WI38 (cell line): ENCODE measurements at regions not wholly inside any gene's neighbourhood (a gene's known extent, or its start where the extent isn't known, plus 50 kb on each side); places are given as distances from the start of the nearest gene placed in this dataset.
"Not testable (repeated sequence)": the region's sequence is repeated elsewhere in the genome, so short reads cannot be mapped to it uniquely, and the experiment has no call there.

Experiments
- H3K4me3 ChIP-seq: 2 replicates; pipeline ENCODE4 v1.5.1; 2011; ENCODE audit warnings: low read depth, mild to moderate bottlenecking, control low read depth, low read length
- TF ChIP-seq, protein P1 (sequence below): IDR thresholded peaks from 2 replicates; pipeline ENCODE4 v1.5.1; 2012; ENCODE audit warnings: low read depth, mild to moderate bottlenecking, control low read depth, low read length

DNA sequence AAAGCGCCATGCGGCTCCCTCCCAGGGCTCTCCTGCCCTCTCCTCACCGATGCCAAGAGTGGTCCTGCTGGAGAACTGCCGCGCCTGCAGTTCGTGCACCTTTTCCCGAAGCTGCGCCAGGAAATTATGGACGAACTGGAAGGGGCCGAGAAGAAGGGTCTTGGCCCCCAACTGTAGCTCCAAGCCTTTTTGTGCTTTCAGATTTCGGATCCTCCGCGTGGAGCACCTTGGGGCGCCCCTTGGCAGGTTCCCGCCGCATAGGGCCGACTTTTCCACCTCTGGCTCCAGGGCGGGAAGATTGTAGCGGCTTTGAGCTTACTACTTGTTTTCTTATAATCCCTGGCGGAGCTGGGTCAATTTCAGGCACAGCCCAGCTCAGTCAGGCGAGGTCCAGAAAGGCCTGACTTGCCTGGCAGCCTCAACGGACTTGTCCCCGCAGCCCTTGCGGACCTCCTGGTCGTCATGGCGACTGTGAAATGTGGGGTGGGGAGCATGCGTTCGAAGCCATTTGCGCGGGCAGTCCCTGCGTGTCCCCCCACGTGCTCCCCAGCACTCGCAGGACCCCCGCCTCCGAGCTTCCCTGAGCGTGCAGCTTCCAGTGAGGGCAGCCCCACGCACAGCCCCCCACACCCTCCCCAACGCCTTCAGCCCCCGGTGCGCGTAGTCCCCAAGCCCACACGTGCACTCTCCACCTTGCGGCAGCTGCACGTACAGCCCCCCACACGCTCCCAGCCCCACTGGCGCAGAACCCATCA lies 129.9 kb downstream of the KBTBD2 start:
- no peak overlapping the region for H3K4me3 ChIP-seq
- TF ChIP-seq, protein P1, sequence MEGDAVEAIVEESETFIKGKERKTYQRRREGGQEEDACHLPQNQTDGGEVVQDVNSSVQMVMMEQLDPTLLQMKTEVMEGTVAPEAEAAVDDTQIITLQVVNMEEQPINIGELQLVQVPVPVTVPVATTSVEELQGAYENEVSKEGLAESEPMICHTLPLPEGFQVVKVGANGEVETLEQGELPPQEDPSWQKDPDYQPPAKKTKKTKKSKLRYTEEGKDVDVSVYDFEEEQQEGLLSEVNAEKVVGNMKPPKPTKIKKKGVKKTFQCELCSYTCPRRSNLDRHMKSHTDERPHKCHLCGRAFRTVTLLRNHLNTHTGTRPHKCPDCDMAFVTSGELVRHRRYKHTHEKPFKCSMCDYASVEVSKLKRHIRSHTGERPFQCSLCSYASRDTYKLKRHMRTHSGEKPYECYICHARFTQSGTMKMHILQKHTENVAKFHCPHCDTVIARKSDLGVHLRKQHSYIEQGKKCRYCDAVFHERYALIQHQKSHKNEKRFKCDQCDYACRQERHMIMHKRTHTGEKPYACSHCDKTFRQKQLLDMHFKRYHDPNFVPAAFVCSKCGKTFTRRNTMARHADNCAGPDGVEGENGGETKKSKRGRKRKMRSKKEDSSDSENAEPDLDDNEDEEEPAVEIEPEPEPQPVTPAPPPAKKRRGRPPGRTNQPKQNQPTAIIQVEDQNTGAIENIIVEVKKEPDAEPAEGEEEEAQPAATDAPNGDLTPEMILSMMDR = no peak

DNA sequence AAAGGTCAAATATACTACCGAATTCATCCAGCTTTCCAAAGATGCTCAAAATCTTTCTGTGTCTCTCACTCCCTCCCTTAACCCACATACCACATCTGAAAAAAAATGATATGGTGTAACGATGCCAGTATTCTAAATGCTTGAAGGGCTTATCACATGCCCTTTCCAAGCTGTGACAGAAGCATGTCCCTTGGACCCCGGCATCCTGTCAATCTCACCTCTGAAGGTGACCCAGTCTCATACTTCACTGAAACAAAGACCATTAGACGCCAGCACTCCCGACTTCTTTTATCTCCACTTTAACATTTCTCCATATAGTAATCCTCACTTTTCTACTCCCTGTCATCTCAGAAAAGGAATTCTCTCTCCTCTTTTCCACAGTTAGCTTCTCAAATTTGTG lies 130.8 kb downstream of the KBTBD2 start:
- not testable (repeated sequence) for H3K4me3 ChIP-seq

DNA sequence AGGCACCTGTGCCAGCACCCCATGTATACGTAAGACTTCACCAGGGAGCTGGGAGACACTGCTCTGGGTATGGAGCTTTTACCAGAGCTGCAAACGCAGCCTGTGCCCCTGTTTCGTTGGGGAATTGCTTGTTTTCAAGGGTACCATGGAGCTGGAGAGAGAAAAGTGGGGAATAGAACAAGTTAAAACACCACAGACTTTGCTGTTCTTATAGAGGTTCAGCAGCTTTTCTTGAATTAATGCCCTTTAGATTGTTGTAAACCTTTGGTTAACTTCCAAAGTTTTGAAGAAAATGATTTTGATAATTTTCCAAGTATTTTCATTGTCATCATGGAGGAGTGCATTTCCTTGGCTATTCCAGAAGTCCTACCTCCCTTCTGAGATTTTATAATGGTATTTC lies 131.7 kb downstream of the KBTBD2 start:
- H3K4me3 ChIP-seq = not testable (repeated sequence)

DNA sequence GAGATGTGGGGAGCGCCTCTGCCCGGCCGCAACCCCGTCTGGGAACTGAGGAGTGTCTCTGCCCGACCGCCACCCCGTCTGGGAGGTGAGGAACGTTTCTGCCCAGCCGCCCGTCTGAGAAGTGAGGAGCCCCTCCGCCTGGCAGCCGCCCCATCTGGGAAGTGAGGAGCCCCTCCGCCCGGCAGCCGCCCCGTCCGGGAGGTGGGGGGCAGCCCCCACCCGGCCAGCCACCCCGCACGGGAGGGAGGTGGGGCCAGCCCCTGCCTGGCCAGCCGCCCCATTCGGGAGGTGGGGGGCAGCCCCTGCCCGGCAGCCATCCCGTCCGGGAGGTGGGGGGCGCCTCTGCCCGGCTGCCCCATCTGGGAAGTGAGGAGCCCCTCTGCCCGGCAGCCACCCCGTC lies 137.7 kb downstream of the KBTBD2 start:
- not testable (repeated sequence) for H3K4me3 ChIP-seq

DNA sequence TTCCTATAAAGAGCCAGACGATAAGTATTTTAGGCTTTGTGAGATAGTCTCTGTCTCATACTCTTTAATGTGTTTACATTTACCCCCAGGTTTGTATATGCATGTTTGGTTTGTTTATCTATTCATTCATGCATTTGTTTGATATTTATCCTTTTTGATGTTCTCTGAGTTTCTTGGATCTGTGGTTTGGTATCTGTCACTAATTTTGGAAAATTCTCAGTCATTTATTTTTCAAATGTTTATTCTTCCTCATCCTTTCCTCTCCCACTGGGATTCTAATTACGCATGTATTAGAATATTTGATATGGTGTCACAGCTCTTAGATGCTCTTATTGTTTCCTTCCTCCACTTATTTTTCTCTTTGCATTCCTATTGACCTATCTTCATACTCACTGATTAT lies 143.2 kb downstream of the KBTBD2 start:
- H3K4me3 ChIP-seq = not testable (repeated sequence)

DNA sequence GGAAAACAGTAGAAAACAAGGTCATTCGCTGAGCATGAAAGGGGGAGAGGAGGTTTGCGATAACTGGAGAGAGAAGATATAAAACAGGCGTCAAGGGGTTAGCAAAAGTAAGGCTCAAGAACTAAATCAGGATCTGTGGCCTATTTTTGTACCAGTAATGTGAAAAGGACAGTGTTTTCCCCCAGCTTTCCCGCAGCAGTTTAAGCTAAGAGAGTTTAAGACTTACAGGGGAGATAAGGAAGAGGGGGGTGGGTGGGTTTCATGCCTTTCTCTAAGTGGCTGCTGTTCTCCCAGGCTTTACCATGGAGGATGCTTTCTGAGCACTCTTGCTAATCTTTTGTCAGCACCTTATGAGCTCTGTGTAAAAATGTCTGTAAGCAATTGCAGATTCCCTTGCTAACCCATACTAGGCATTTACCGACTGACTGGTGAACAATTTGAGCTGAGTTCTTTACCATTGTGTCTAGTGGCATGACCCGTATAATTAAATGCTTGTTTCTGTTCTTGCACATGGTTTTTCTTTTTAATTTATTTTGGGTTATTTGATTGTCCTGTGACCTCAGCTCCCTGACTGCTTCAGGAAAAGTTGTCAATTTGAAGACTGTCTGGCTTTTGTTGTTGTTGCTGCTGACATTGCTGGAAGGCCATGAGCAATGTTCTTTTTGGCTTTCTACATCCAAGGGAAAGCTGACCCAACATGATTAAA lies 144.0 kb downstream of the KBTBD2 start:
- not testable (repeated sequence) for H3K4me3 ChIP-seq

DNA sequence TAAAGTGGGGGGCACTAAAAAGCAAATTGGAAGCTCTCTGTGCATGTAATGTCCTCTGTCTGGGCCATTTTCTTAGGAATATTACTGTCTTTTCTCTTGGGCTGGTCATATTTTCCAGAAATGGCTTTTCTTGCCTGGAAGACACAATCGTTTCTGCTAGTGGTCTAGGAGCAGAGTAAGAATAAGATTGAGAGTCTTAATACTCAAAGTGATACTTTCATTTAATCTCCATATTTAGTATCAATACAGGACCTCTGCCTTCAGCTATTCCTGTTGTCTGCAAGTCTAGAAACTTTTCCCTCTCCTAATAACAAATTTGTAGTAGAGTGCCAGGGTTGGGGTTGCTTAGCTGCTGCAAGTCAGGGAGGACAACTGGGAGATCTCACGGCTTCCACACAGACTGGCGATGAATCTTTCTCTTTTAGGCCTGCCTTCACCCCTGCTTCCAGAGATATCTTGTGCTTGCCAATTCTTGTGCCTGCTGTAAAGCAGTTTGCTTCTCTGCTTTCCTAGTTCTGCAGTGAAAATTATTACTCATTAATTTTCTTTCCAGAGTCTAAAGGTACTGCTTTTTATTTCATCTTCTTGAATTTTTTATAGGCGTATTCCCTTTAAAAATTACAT lies 149.6 kb downstream of the KBTBD2 start:
- H3K4me3 ChIP-seq = not testable (repeated sequence)

DNA sequence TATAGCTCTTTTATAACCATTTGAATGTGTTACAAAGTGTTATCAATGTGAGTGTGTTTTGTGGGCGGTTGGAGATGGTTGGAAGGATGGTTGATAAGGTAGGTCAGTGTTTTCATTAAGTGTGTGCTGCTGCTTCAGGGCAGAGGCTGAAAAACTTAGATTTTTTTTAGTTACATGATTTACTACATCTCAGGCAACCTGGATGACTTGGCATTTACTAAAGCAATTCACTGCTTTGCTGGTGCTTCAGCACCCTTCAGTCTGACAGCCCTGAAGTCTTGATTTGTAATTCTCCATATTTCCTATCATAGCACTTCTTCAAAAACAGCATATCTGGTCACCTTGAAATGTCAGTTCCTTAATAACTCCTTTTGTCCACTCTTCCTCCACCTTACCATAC lies 151.8 kb downstream of the KBTBD2 start:
- not testable (repeated sequence) for H3K4me3 ChIP-seq

DNA sequence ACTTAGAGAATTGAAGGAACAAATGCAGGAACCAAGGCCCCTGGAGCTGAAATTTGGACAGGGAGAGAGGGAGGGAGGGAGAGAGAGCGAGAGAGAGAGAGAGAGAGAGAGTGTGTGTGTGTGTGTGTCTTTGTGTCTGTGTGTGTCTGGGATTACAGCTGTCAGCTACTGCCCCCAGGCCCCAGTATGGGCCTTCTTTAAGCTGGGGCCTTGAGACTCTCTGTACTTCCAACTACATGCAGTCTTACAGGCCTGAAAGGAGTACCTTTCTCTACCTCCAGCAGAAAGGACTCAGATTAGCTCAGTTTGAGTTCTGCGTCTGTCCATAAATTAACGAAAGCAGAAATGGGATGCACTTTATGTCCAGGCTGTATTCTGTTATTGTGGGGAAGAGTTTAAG lies 153.2 kb downstream of the KBTBD2 start:
- H3K4me3 ChIP-seq = not testable (repeated sequence)

DNA sequence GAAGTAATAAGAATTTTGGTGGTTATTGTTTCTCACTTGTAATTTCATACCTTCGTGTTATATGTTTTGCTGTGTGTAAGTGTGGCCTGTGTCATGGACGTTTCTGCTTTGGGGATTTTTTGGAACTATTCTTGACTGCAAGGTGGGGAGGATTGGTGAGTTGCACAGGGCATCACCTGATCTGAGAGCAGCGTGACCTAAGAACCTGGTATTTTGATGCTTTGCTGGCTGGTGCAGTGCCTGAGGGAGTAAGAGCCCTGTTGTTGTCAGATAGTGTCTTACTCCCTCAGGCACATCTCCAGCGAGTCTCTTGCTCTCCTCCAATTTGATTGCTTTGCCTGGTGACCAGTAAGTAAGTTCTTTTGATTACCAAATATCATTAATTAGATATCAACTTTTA lies 158.8 kb downstream of the KBTBD2 start:
- not testable (repeated sequence) for H3K4me3 ChIP-seq

DNA sequence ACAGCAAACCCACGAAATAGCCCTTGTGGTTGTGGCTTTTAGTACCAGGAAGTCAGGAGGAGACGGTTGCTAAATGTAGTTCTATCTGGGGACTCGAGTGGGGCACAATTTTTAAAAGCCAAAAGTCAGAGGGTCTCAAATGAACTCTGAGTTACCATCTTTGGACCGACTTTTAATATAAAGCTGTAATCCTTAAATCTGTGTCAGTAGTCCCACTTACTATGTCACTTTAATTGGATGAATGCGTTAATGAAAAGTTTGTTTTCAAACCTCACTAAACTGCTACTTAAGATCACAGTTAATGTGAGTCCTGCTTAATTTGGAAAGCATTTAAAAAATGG lies 162.3 kb downstream of the KBTBD2 start:
- peak overlapping the region; percentile 63 for H3K4me3 ChIP-seq

DNA sequence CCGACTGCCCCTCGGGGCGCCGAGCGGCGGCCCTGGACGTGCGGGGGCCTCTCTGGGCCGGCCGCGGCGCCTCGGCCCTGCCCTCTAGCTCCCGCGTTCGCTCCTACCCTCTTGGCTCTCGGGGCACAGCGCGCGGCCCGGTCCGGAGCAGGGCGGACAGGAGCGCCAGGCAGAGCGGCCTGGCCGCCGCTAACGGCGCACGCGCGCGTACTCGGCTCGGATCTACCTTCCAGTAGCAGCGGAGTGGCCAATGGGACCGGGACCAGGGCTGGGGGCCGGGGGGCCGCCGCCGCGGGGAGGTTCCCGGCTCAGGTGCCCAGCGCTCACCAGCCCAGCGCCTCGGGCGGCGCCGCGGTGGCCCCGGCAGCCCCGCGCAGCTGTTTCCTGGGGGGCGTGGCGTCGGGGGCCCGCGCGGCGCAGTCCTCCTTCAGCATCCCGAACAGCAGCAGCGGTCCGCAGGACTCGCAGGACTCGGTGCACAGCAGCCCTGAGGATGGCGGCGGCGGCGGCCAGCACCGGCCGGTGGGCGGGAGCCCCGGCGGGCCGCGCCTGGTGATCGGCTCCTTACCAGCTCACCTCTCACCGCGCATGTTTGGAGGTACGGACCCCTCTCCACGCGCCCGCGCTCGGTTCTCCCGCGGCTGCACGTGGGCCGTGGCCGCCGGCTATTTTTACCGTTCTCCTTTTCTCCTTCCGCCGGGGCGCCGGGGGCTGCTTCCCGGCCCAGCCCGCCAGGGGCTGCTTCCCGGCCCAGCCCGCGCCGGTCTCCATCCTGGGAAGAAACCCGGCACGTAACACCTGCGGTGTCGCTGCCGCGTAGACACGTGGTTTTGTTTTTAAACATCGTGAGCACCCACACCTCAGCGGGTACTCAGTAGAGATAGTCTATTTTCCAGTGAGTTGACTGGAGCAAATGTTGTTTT lies 162.9 kb downstream of the KBTBD2 start:
- peak overlapping the region; percentile 63 for H3K4me3 ChIP-seq

DNA sequence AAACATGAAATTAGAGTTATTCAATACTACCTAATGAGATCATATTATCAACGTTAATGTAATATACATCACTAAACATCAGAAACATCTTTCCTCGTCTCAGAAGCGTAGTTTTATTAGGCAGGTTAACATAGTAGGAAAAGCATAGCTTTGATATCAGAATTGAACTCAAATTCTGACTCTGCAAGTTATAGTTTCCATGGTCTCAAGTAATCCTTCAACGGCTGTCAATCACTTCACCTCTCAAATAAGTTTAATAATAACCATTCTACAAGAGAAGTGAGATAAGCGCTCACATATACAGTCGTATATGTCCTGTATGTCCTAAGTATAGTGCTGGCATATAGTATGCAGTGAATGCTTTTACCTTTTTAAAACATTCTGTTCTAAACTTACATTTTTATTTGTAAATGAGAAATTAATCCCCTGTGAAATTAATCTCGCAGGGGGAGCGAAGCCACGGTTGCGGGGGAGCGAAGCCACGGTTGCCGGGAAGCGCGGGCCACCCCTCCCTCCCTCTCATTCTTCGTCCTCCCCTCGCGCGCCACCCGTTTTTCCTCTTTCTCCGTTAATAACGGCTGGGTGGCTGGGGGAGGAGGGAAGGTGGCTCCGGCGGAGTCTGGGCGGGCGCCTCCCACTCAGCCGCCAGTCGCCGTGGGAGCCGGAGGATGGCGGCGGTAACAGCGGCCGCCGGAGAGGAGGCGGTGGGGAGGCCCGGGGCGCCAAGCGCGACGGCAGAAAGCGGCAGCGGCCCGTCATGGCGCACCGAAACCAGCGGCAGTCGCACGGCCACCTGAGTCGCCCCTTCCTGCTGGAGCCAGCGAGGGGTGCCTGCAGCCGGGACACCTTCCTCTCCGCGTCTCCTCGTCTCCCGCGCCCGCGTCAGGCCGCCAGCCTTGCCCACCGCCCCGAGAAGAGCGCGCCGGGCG lies 163.8 kb downstream of the KBTBD2 start:
- H3K4me3 ChIP-seq = peak overlapping the region; percentile 63

DNA sequence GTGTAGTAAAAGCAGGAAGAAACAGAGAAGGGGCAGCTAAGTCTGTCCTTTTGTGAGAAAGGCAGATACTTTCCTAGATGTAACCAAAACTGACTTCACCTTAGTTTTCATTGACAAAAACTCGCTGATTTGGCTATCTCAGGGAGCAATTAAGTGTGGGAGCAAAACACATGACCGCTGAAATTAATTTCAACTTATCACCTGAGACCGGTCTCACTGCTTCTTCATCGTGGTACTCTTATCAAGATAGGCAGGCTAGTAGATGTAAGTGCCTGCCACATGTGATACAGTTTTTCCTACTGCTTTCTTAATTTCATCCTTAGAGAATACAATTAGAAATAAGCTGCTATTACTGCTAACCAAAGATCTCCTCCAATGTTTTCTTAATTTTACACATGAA lies 168.7 kb downstream of the KBTBD2 start:
- H3K4me3 ChIP-seq = not testable (repeated sequence)
